HG03280 (cell line): ENCODE measurements at regions not wholly inside any gene's neighbourhood (a gene's known extent, or its start where the extent isn't known, plus 50 kb on each side); places are given as distances from the start of the nearest gene placed in this dataset.
"Not testable (repeated sequence)": the region's sequence is repeated elsewhere in the genome, so short reads cannot be mapped to it uniquely, and the experiment has no call there.

Source experiments
- ATAC-seq: cut with Tn5 transposase; IDR thresholded peaks from one replicate; pipeline ENCODE4 v1.9.1; 2021; ENCODE audit warnings: mild to moderate bottlenecking, moderate library complexity; ENCODE audit not compliant: unreplicated experiment

GRCh38 chr13:54573186-54573585 is 1544.6 kb downstream of the OLFM4 start:
- ATAC-seq = no peak

- no peak for ATAC-seq
These were observed 1546.2 kb downstream of the OLFM4 start for GRCh38 chr13:54574791-54575190.

GRCh38 chr13:54591540-54591939 is 1562.9 kb downstream of the OLFM4 start:
- no peak for ATAC-seq

GRCh38 chr13:54592201-54592600 is 1563.6 kb downstream of the OLFM4 start:
- ATAC-seq = no peak

- no peak for ATAC-seq
These were observed 1564.9 kb downstream of the OLFM4 start for GRCh38 chr13:54593504-54593903.

- ATAC-seq = no peak
These were observed 1569.0 kb downstream of the OLFM4 start for GRCh38 chr13:54597540-54598088.

- no peak for ATAC-seq
These were observed 1570.8 kb downstream of the OLFM4 start for GRCh38 chr13:54599413-54599812.

GRCh38 chr13:54606944-54607343 is 1578.3 kb downstream of the OLFM4 start:
- no peak for ATAC-seq

- ATAC-seq = no peak
These were observed 1578.8 kb downstream of the OLFM4 start for GRCh38 chr13:54607421-54607820.

- no peak for ATAC-seq
These were observed 1582.8 kb downstream of the OLFM4 start for GRCh38 chr13:54611390-54611789.

- ATAC-seq = no peak
These were observed 1586.1 kb downstream of the OLFM4 start for GRCh38 chr13:54614726-54615125.

- ATAC-seq = not testable (repeated sequence)
These were observed 1597.9 kb downstream of the OLFM4 start for GRCh38 chr13:54626504-54626903.

- ATAC-seq = no peak
These were observed 1599.2 kb downstream of the OLFM4 start for GRCh38 chr13:54627646-54628372.

GRCh38 chr13:54628383-54628782 is 1599.8 kb downstream of the OLFM4 start:
- no peak for ATAC-seq

- ATAC-seq = no peak
These were observed 1604.8 kb downstream of the OLFM4 start for GRCh38 chr13:54633456-54633855.

GRCh38 chr13:54636231-54636630 is 1607.6 kb downstream of the OLFM4 start:
- no peak for ATAC-seq

- ATAC-seq = no peak
These were observed 1608.8 kb downstream of the OLFM4 start for GRCh38 chr13:54637366-54637765.

GRCh38 chr13:54640719-54641118 is 1612.1 kb downstream of the OLFM4 start:
- ATAC-seq = no peak

GRCh38 chr13:54643863-54644262 is 1615.2 kb downstream of the OLFM4 start:
- ATAC-seq = no peak

- no peak for ATAC-seq
These were observed 1618.7 kb downstream of the OLFM4 start for GRCh38 chr13:54647275-54647674.

GRCh38 chr13:54657588-54657987 is 1629.0 kb downstream of the OLFM4 start:
- ATAC-seq = no peak

GRCh38 chr13:54658771-54659170 is 1630.2 kb downstream of the OLFM4 start:
- ATAC-seq = no peak

GRCh38 chr13:54660277-54660676 is 1631.7 kb downstream of the OLFM4 start:
- ATAC-seq = no peak
